ENCODE measurements at regions not wholly inside any gene's neighbourhood (a gene's known extent, or its start where the extent isn't known, plus 50 kb on each side); places are given as distances from the start of the nearest gene placed in this dataset.

- Histone ChIP-seq H3K4me3 (ENCODE audit: low read depth in 2 of 2, low read length in 2 of 2) (no peak overlapping the region), H3K27me3 (ENCODE audit: control insufficient read depth, insufficient read depth, low read length) (peaks cover 19% of the 10 kb centered on the region), H3K4me1 (ENCODE audit: control insufficient read depth, insufficient read depth, low read length) (no peaks in the 10 kb centered on the region), H3K36me3 (ENCODE audit: control insufficient read depth, insufficient read depth, low read length) (no peaks in the 10 kb centered on the region), H3K27ac (ENCODE audit: low read length) (no peak overlapping the region), H3K9me3 (ENCODE audit: control insufficient read depth, insufficient read depth, low read depth, low read length) (no peaks in the 10 kb centered on the region)
- TF ChIP-seq SIN3A (IDR thresholded peaks at IDR 0.05; ENCODE audit: borderline replicate concordance, insufficient read depth, low read depth, low read length) (no peak), TCF7L2 (IDR thresholded peaks at IDR 0.05; ENCODE audit: low read depth, low read length) (no peak), CTCF (IDR thresholded peaks at IDR 0.05) (peak; percentile 87), POLR2AphosphoS5 (IDR thresholded peaks at IDR 0.05; ENCODE audit: low read depth, low read length) (no peak), REST (IDR thresholded peaks at IDR 0.05; ENCODE audit: insufficient read depth in 1 of 2, low read depth in 2 of 2, low read length in 1 of 2) (no peak)
- ChIA-PET CTCF (no interaction called here), POLR2A (interaction anchor here (0.6 kb wide), 1 partner anchor 15 kb away, joined by 3 read pairs; no protein-coding TSS in a partner anchor)
- intact Hi-C loops (cut with micrococcal nuclease; ENCODE audit: unreplicated experiment) (no loop called here), in situ Hi-C loops (cut with HindIII; ENCODE audit: low pct_unique_long_range_greater_than_20kb, low sequenced_read_pairs) (no loop called here)
- ATAC-seq (peak; percentile 65; the same call in 1 of the 2 replicates), DNase-seq (ENCODE audit: low read depth, low spot score) (peak; percentile 12)
- BruUV-seq (replicated peaks) = no TSS peak
These were observed 88.6 kb upstream of the BCL11A start for GRCh38 chr2:60641811-60642788.

- in situ Hi-C loops (cut with HindIII; ENCODE audit: low pct_unique_long_range_greater_than_20kb, low sequenced_read_pairs) = no loop called here
- H3K36me3 ChIP-seq (ENCODE audit: control insufficient read depth, insufficient read depth, low read length) = no peaks in the 10 kb centered on the region
- DNase-seq (ENCODE audit: low read depth, low spot score) = no peak
- ATAC-seq = no peak
- H3K9me3 ChIP-seq (ENCODE audit: control insufficient read depth, insufficient read depth, low read depth, low read length) = no peaks in the 10 kb centered on the region
- H3K4me1 ChIP-seq (ENCODE audit: control insufficient read depth, insufficient read depth, low read length) = no peaks in the 10 kb centered on the region
- H3K27me3 ChIP-seq (ENCODE audit: control insufficient read depth, insufficient read depth, low read length) = peaks cover 30% of the 10 kb centered on the region
- H3K4me3 ChIP-seq (ENCODE audit: low read depth in 2 of 2, low read length in 2 of 2) = no peak overlapping the region
- ChIA-PET CTCF (interaction anchor here (0.6 kb wide), 1 partner anchor 58 kb away, joined by 3 read pairs; no protein-coding TSS in a partner anchor), POLR2A (interaction anchor here (0.6 kb wide), 1 partner anchor 303 kb away, joined by 3 read pairs; no protein-coding TSS in a partner anchor)
- H3K27ac ChIP-seq (ENCODE audit: low read length) = no peak overlapping the region
- BruUV-seq (replicated peaks) = no TSS peak
- TF ChIP-seq CTCF (IDR thresholded peaks at IDR 0.05) (no peak), SIN3A (IDR thresholded peaks at IDR 0.05; ENCODE audit: borderline replicate concordance, insufficient read depth, low read depth, low read length) (no peak), POLR2AphosphoS5 (IDR thresholded peaks at IDR 0.05; ENCODE audit: low read depth, low read length) (no peak), REST (IDR thresholded peaks at IDR 0.05; ENCODE audit: insufficient read depth in 1 of 2, low read depth in 2 of 2, low read length in 1 of 2) (no peak), TCF7L2 (IDR thresholded peaks at IDR 0.05; ENCODE audit: low read depth, low read length) (no peak)
- intact Hi-C loops (cut with micrococcal nuclease; ENCODE audit: unreplicated experiment) = no loop called here
These were observed 90.3 kb upstream of the BCL11A start for GRCh38 chr2:60643747-60644146.
